Kidney tubule cell (primary cell): ENCODE measurements at regions not wholly inside any gene's neighbourhood (a gene's known extent, or its start where the extent isn't known, plus 50 kb on each side); places are given as distances from the start of the nearest gene placed in this dataset.
"Not testable (repeated sequence)": the region's sequence is repeated elsewhere in the genome, so short reads cannot be mapped to it uniquely, and the experiment has no call there.

ENCODE experiments used
- DNase-seq: peaks from one replicate; pipeline ENCODE4 v3.0.0-alpha.2; 2018; ENCODE audit warnings: low spot score

DNA sequence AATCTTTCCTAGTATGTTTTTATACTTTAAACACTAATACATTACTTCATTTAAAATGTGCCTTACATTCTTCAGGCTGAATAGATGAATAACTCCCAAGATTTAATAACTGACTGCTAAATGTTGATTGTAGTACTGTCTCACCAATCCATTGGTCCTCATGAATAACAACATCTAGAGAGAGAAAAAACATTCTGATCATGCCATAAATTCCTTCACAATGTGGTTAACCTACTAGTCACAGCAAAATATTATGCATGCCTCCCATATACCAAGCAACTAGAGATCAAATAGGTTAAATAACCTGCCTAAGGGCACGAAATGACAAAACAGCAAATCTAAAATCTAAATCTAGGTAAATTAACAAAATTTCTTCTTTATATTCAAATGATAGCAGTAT is 66.2 kb downstream of the SYT15 start:
- not testable (repeated sequence) for DNase-seq

DNA sequence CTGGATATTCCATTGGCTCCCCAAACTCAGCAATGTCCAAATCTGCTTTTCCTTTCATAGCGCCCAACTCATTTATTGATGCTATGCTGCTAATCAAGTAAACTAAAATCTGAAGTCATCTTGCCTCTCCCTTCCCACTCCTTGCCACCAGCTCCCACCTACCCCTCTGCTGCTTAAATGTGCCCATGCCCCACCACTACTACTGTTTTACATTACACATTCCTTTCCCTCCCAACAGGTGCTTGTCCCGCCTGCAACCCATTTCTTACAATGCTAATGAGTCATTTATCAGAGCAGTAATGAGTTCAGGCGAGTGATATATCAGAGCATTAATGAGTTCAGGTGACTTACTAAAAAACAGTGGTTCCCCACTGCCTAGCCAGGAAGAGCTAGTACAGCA is 67.2 kb downstream of the SYT15 start:
- DNase-seq = not testable (repeated sequence)

DNA sequence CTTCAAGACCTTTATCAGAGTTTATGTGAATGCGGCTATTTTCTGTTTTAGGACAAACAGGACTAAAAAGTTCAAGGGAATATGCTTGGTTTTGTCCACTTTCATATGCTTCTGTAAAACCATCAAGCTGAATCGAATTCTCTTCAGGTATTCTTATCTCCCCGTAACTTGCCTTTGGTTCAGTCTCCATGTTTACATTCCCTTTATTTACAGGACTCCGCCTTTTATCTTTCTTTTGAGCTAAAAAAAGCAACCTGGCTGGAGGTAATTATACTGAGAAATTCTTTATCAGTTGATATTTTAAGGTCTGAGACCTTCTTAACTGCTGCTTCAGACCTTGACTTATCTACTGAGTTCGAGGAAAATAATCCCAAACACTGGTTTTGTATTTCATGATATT is 72.0 kb downstream of the SYT15 start:
- not testable (repeated sequence) for DNase-seq

DNA sequence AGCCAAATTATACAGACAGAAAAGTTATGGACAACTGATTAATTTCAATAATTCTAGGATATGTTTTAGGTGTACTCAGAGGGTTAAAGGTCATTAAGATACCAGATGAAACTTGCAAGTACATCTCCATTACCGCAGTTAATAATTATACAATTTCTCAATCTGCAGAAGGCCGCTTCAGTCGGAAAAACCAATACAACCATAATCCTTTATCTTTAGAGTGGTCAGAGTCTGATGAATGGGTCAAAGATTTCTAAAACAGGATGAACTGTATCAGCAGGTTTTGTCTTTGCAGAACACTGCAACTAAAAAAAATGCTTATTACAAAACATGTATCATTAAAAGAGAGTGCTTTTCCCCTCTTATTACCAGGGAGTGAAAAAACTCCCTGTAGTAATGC is 78.5 kb downstream of the SYT15 start:
- not testable (repeated sequence) for DNase-seq

DNA sequence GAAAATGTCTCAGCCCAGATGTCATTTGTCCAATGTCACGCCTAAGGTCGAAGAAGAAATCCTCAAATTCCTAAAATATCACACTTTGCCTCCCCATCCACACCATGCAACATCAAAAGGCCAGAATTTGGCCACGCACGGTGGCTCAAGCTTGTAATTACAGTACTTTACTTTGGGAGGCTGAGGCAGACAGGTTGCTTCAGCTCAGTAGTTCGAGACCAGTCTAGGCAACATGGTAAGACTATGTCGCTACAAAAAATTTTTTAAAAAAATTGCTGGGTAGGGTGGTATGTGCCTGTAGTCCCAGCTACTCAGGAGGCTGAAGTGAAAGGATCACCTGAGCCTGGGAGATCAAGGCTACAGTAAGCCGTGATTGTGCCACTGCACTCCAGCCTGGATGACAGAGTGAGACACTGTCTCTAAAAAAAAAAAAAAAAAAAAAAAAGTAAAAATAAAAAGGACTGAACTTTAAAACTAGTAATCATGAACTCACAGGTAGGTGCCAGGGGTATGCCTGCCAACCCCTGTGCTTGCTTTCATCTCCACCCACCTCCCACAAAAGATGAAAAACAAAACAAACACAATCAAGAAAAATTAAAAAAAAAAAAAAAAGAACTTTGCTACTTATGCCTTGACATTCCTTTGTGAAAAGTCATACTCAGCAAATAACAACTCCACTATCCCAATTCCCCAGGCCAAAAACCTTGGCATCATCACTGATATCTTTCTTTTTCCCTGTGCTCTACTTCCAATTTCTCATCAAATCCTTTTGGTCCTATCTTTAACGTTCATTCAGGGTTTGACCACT is 81.3 kb downstream of the SYT15 start:
- DNase-seq = not testable (repeated sequence)

DNA sequence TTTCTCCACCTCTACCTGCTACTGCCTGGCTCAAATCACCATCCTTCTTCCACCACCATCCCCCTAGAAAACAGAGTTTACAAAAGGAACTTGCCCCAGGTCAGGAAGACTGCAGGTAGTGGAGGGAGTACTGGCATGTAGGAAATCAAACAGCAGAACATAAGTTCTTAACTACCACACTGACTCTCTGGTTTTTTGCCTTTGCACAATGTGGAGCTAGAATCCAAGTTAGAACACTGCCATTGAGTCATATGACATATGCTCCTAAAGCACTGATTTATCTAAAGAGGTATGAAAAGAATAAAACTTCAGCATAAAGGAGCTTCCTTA is 81.9 kb downstream of the SYT15 start:
- not testable (repeated sequence) for DNase-seq

DNA sequence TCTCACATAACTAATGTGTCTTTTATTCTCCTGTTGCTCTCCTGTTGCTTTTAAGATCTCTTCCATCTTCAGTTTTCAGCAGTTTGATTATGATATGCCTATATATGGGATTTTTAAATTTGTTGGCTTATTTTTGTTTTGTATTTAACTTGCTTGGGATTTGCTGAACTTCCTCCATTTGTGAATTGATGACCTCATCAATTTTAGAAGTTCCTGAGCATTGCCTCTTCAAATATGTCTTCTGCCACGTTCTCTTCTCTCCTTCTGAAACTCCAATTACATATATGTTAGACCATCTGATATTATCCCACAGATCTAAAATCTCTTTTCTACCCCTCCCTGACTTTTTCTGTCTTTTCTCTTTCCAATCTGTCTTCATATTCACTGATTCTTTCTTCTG is 86.6 kb downstream of the SYT15 start:
- DNase-seq = not testable (repeated sequence)

DNA sequence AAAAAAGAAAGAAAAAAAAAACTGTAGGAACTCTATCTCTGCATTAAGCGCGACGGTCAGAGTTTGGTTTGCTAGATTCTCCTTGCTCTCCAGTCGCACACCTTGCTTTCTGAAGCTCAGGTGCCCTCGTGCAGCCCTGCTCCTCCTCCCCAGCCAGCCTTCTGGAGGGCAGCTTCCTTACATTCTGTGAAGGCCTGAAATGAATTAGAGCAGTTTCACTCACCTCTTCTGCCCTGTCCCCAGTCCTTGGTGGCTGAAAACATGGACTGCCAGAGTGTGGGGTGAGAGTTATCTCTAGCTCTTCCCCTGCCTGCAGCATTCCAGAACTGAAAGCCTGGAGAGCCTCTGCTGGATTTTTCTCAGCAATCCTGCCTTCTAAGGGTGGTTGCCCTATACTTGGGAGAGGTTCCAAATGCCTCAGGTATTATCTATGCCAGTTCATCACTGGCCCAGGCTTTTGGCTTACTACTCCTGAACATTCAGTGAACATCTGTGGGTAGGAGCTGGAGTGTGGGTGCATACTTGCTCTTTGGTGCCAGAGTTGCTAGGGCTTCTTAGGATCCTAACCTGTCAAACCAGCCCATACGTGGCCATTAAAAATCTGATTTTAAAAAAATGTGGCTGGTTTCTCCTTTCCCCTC is 89.5 kb downstream of the SYT15 start:
- DNase-seq = not testable (repeated sequence)

DNA sequence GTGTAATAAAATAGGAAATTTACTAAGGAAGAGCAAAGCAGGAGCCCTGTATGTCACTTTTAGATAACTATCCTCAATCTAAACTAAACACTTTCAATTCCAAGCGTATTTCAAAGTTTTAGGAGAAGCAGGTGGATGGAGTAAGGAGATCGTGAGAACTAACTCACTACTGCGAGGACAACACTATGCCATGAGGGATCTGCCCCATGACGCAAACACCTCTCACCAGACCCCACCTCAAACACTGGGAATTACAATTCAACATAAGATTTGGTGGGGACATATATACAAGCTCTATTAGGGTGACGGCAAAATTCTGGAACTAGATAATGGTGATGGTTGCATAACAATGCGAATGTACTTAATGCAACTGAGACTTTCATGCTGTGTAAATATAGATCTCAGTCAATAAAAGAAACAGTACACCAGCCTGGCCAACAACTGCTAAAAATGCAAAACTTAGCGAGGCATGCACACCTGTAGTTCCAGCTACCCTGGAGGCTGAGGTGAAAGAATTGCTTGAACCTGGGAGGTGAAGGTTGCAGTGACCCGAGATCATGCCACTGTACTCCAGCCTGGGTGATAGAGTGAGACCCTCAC is 99.0 kb downstream of the SYT15 start:
- DNase-seq = not testable (repeated sequence)

DNA sequence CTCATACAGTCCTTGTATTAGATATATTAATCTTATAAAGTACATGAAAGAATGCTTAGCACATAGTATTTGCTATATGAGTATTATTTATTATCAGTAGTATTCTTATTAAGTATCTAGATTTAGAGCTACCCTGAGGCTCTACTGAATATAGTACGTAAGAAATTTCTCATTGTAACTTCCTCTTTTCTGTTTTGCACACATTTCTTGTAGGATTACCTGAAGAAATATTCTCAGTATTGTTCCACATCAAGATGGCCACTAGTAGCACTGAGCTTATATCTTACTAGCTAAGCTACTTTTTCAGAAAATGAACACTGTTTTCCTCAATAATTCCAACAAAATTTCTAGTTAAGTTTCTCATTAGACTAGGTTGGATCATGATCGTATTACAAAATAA is 112.5 kb downstream of the SYT15 start:
- not testable (repeated sequence) for DNase-seq

DNA sequence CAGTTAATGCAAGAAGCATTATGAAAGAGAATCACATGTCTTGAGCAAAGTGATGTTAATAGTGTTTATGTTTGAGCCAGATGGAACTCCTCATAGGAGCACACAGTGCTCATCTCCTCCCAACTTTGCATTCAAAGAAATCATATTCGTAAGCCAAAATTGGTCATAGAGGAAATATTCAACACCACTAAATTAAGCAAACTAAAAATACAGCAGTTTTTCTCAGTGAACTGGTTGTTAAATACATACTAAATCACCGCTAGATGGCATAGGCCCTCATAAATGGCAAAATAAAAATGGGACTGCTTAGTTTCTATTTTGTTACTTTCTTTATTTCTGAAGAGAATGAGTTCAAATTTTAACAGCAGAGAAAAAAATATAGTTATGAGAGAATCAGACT is 114.3 kb downstream of the SYT15 start:
- not testable (repeated sequence) for DNase-seq

DNA sequence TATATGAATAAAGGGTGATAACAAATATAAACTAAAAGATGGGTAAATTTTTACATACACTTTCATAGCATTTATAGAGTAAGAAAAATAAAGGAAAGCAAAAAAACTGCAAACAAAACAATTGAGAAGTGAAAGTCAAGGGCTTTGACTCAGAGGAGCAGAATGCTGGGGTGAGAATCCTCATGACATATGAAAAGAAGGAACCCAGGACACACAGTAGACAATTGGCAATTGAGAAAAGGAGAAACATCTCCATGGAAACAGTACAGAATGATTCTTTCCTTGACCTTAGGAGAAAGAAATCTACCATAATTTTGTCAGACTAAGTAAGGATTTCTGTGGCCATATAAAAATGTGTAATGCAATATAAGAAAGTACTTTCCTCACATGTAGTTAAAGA is 138.3 kb downstream of the SYT15 start:
- DNase-seq = not testable (repeated sequence)

DNA sequence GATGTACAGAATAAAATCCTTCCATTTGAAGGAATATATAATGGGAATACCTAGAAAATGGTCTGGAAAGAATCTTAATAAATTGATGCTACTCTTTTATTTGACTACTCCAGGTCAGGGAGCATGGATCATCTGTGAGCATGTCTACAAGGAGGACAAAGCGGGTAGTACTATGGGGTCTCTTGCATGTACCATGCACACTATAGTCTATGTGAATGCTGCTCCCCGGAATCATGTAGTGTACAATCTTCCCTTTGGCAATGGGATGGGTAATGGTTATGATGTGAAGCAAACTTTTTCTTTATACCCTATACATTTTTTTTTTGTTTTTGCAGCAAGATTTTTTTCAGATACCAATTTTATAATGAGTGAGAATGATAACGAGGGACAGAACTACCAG is 139.1 kb downstream of the SYT15 start:
- not testable (repeated sequence) for DNase-seq

DNA sequence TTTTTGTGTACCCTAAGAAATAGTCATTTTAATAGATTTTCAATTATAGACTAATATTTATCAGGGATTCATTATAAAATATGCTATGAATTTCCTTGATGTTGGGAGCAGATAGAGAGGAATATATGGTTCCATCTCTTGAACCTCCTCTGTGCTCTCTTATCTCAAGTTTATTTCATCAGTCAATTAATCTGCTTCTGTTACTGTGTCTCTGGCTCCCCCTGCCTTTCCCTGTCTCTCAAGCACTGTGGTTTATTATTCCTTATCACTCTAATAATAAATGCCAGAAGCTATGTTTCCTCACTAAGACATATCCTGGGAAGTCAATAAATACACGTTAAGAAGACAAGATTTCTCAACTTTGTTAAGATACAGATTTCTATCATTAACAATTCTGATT is 141.5 kb downstream of the SYT15 start:
- peak; percentile 55 for DNase-seq

DNA sequence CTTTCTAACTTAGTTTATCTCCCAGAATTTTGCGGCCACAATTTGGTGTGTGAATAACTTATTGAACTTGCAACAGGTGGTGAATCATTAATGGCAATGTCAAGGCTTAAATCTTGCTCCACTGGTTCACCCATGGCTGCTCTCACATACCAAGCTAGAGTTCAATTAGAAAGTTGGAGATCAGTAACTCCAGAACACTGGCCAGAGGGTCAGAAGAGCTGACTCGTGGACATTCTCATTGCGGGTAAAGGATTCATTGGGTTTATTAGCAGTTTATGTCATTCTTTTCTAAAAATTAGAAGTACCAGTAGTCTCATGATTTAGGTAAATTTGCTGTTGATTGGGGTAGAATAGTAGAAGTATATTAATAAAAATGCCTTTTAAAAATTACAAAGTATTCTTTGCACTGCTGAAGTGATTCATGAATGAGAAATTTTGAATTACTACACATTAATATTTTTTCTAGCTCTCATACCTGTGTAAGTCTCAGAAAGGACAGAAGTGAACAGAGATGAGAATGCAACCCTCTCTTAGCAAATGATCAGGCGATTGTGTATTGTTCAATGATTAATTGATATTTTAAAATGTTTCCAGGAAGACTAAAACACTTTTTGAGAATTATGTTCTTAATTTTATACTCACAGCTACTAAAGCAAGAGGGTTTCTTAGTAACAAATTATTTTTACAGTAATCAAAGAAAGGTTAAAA is 142.0 kb downstream of the SYT15 start:
- DNase-seq = peak; percentile 71

DNA sequence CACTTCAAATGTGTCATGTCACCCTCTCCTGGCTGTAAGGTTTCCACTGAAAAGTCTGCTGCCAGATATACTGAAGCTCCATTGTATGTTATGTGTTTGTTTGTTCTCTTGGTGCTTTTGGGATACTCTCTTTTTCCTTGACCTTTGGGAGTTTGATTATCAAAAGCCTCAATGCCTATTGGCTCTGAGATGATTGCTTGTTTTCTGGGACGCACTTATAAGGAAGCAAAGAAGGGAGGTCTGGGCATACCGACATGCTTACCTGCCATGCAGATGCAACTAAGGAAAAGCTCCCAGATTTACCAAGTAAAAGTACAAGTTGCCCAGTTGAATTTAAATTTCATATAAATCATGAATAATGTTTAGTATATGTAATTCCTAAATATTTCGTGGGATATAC is 145.3 kb downstream of the SYT15 start:
- DNase-seq = not testable (repeated sequence)

DNA sequence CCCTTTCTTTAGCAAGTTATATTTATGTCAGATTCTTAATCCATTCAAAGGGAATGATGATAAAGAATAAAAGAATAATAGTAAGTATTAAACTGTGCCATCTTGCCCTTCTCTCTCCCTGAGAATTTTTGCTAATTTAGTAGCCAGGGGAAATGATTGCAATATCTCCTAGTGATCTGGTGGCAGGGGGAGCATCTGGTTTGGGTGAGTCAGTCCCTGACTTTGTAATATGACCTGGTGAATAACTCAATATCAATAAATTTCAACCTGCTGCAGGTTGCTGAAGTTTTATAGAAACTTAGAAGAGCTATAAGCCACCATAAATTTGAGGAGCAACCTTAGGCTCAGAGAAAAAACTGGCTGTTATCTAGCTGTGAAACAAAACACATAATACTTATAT is 149.4 kb downstream of the SYT15 start:
- not testable (repeated sequence) for DNase-seq

DNA sequence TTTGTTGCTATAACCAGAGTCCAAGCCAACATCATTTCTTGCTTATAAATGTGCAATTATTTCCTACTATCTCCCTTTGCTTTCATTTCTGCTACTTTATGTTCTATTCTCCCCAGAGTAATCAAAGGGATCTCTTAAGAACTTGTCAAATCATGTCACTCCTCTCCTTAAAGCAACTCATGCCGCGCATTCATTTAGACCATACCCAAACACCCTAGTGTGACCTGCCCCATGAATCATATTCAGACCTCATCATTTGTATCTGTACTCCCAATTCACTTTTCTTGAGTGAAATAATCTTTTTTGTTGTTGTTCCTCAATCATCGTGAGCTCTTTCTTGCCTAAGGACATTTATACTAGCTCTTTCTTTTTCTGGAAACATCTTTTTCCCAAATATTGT is 151.8 kb downstream of the SYT15 start:
- not testable (repeated sequence) for DNase-seq

DNA sequence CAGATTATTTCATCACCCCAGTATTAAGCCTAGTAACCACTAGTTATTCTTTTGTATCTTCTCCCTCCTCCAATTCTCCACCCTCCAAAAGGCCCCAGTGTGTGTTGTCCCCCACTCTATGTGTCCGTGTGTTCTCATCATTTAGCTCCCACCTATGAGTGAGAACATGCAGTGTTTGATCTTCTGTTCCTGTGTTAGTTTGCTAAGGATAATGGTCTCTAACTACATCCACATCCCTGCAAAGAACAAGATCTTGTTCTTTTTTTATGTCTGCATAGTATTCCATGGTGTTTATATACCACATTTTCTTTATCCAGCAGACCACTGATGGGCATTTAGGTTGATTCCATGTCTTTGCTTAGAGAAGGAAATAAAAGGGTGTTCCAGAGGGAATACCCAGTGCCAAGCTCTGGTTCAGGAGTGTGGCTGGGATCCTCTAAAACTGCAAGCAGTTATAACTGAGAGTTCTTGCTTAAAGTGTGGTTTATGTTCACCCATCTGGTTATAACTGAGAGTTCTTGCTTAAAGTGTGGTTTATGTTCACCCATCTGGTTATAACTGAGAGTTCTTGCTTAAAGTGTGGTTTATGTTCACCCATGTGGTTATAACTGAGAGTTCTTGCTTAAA is 154.8 kb downstream of the SYT15 start:
- not testable (repeated sequence) for DNase-seq

DNA sequence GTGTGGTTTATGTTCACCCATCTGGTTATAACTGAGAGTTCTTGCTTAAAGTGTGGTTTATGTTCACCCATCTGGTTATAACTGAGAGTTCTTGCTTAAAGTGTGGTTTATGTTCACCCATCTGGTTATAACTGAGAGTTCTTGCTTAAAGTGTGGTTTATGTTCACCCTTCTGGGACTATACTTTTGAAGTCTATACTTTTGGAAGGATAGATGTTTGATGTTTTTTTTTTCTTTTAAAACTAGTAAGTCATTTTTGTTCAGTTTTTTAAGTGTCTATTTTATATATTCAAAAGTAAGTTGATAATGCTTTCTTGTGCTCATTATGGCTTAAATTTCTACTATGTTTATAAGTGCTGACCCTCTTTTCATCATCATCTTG is 155.3 kb downstream of the SYT15 start:
- not testable (repeated sequence) for DNase-seq

DNA sequence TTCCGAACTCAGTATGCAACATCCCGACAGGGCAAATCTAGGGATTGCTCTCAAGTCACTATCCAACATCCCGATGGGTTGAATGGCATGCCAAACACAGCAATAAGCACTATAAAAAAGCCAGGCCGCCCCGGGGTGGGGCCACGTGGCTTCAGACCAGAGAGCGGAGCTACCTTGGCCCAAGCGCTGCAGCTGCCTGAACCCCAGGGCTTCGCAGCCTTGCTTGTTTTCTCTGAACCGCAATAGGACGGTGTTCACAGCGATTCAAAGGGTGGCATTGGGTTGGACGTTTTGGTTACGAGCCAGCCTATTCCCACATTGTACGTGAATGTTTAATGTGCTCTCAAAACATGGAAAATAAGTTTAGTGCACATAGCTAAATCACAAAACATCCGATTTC is 161.0 kb downstream of the SYT15 start:
- DNase-seq = not testable (repeated sequence)

DNA sequence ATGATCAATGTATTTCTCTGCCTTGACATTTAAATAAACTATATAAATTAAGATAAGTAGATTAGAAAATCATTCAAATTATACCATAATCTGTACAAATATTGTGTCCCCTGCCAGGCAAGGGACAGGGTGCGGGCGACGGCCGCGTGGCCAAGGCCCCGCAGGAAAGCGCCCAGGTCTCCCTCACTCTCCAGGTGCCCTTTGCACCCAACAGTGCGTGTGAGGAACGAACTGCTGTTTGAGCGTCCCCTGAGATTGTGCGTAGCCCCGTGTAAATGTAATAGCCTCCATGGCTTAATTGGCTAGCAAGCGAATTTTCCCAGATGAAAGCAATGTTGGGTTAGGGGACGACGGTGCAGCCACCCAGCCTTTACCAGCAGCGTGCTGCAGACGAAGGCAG is 161.4 kb downstream of the SYT15 start:
- DNase-seq = not testable (repeated sequence)
